Breast epithelium (tissue), 4 donors: ENCODE measurements at regions not wholly inside any gene's neighbourhood (a gene's known extent, or its start where the extent isn't known, plus 50 kb on each side); places are given as distances from the start of the nearest gene placed in this dataset.

ENCODE experiments used
- DNase-seq, 2 donors: peaks; one replicate each; pipeline ENCODE4 v3.0.0-alpha.2; 2019; ENCODE audit warnings: low spot score in 2 of 2
- H3K27ac ChIP-seq, 2 donors: fragments of 200-600 bp; sonication (generic) in 1 of 2; one replicate each; pipeline ENCODE4 v1.5.1; 2016 to 2019; ENCODE audit warnings: mild to moderate bottlenecking in 1 of 2
- H3K27me3 ChIP-seq, 2 donors: fragments of 200-600 bp; sonication (generic) in 1 of 2; one replicate each; pipeline versions ENCODE4 v1.5.1 to v1.6.0; 2017 to 2019; ENCODE audit warnings: control low read depth in 1 of 2, mild to moderate bottlenecking in 1 of 2
- H3K36me3 ChIP-seq: fragments of 200-600 bp; one replicate; pipeline ENCODE4 v1.5.1; 2019
- H3K4me1 ChIP-seq, 2 donors: fragments of 200-600 bp; sonication (generic); one replicate each; pipeline ENCODE4 v1.5.1; 2016 to 2019; ENCODE audit warnings: control low read depth in 1 of 2
- H3K4me3 ChIP-seq, 3 donors: fragments of 200-600 bp; sonication (generic); 1 replicate in 2 of 3; 2 replicates in 1 of 3; pipeline ENCODE4 v1.5.1; 2016 to 2019; ENCODE audit warnings: mild to moderate bottlenecking in 3 of 3, moderate library complexity in 2 of 3
- H3K9me3 ChIP-seq, 2 donors: fragments of 200-600 bp; sonication (generic) in 1 of 2; one replicate each; pipeline ENCODE4 v1.5.1; 2016 to 2019; ENCODE audit warnings: control low read depth in 1 of 2
- POLR2A ChIP-seq: fragments of 450-650 bp; IDR thresholded peaks from one replicate; pipeline ENCODE4 v1.6.1; 2016; ENCODE audit warnings: antibody characterized with exemption, mild to moderate bottlenecking, moderate library complexity
- POLR2AphosphoS5 ChIP-seq, 3 donors: sonication (generic); formaldehyde crosslinking; IDR thresholded peaks; one replicate each; pipeline ENCODE4 v1.6.1; 2017; ENCODE audit warnings: antibody characterized with exemption in 3 of 3
- intact Hi-C: fragments of 100-400 bp; cut with DNase I; formaldehyde crosslinking; loops from one replicate; pipeline ENCODE4 v1.15.1; 2023; ENCODE audit warnings: low total_unique reads
- TF ChIP-seq, protein P1 (sequence below), 3 donors: fragments of 450-650 bp; IDR thresholded peaks; one replicate each; pipeline ENCODE4 v1.5.1; 2016 to 2017; ENCODE audit warnings: antibody characterized with exemption in 3 of 3, mild to moderate bottlenecking in 3 of 3, moderate library complexity in 3 of 3

DNA sequence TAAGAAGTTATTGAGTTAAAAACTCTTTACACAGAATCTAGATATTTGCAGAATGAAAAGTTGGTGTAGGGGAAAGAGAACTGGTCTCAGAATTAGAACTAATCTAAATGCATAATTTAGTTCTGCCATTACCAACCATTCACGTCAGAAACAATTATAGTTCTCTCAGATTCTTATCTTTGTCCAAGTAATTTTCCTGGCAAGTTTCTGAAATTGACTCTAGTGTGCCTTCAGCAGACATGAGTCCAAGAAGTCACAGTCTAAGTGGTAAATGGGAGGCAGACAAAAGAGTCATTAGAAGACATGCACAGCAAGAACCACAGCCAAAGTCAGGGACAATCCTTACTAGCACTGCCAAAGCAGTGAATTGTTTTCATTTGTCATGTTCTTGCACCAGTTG is 1870.1 kb downstream of the LRRC4C start:
- TF ChIP-seq POLR2AphosphoS5 (IDR thresholded peaks at IDR 0.05) (no peak), POLR2A (no peak)
- TF ChIP-seq, protein P1, sequence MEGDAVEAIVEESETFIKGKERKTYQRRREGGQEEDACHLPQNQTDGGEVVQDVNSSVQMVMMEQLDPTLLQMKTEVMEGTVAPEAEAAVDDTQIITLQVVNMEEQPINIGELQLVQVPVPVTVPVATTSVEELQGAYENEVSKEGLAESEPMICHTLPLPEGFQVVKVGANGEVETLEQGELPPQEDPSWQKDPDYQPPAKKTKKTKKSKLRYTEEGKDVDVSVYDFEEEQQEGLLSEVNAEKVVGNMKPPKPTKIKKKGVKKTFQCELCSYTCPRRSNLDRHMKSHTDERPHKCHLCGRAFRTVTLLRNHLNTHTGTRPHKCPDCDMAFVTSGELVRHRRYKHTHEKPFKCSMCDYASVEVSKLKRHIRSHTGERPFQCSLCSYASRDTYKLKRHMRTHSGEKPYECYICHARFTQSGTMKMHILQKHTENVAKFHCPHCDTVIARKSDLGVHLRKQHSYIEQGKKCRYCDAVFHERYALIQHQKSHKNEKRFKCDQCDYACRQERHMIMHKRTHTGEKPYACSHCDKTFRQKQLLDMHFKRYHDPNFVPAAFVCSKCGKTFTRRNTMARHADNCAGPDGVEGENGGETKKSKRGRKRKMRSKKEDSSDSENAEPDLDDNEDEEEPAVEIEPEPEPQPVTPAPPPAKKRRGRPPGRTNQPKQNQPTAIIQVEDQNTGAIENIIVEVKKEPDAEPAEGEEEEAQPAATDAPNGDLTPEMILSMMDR (IDR thresholded peaks at IDR 0.05): no peak
- intact Hi-C loops: no loop called here
- no peak for DNase-seq
- Histone ChIP-seq H3K36me3 (no peaks in the 10 kb centered on the region), H3K9me3 (no peaks in the 10 kb centered on the region), H3K4me3 (no peak overlapping the region), H3K27me3 (no peaks in the 10 kb centered on the region), H3K4me1 (no peaks in the 10 kb centered on the region), H3K27ac (no peak overlapping the region)

DNA sequence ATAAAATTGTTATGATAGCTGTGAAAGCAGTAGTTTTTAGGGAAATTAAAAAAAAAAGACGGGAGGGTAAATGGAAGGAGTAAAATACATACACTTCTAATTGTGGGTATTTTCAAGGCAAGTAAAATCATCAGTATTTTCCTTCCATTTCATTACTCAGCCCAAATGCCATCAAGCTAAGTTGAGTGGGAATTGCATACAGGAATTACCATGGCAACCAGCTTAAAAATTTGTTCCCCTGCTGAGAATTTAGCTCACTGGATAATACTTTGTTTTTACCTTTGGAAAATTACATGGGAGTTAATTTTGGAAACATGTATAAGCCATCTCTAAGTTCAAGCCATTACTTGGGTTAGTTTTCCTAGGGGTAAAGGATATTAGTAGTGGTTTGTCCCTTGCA is 1873.4 kb downstream of the LRRC4C start:
- H3K27ac ChIP-seq: no peak overlapping the region
- H3K4me1 ChIP-seq: no peaks in the 10 kb centered on the region
- no peak overlapping the region for H3K4me3 ChIP-seq
- TF ChIP-seq, protein P1 (IDR thresholded peaks at IDR 0.05): no peak
- no peak for TF ChIP-seq POLR2AphosphoS5 (IDR thresholded peaks at IDR 0.05)
- no peaks in the 10 kb centered on the region for H3K9me3 ChIP-seq
- DNase-seq: no peak
- no peaks in the 10 kb centered on the region for H3K36me3 ChIP-seq
- intact Hi-C loops: no loop called here
- H3K27me3 ChIP-seq: no peaks in the 10 kb centered on the region

DNA sequence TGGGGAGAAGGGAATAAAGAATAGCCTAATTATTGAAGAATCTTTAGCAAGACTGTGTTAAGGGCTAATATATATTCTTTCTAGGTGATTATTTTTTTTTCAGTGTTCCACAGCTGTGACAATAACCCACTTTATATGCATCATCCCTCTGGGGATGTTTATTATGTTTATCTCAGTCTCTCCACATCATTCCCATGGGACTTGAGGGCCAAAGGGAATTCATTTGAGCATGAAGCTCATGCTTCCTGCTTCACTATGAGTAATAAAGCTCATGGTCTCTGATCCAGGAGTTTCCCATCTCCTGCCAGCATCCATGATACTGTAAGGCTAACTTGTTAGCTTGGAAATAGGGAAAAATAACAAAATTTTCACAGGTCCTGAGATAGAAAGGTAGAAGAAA is 1888.4 kb downstream of the LRRC4C start:
- no peaks in the 10 kb centered on the region for H3K4me1 ChIP-seq
- H3K4me3 ChIP-seq: no peak overlapping the region
- H3K27ac ChIP-seq: no peak overlapping the region
- no peaks in the 10 kb centered on the region for H3K36me3 ChIP-seq
- H3K9me3 ChIP-seq: peaks cover 0 to under 1% of the 10 kb centered on the region in 2 donors
- intact Hi-C loops: no loop called here
- no peak for DNase-seq
- TF ChIP-seq POLR2A (no peak), POLR2AphosphoS5 (IDR thresholded peaks at IDR 0.05) (no peak)
- TF ChIP-seq, protein P1 (IDR thresholded peaks at IDR 0.05): no peak
- no peaks in the 10 kb centered on the region for H3K27me3 ChIP-seq

DNA sequence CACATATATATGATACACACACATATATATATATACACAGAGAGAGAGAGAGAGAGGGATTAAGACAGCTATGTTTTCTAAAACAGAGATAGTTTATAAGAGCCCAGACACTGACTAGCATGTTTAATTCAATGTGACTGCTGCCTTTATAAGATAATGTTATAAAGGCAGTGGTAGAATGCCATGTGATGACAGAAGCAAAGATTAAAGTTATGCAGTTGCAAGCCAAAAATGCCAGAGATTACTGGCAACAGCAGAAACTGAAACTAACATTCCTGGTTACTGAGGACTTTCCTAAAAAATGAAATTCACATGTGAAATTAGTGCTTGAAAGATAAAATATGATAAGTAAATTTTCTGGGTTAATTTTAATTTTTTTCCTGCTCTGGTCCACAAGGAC is 1888.9 kb downstream of the LRRC4C start:
- H3K36me3 ChIP-seq: no peaks in the 10 kb centered on the region
- TF ChIP-seq POLR2A: no peak
- TF ChIP-seq POLR2AphosphoS5 (IDR thresholded peaks at IDR 0.05): no peak
- TF ChIP-seq, protein P1 (IDR thresholded peaks at IDR 0.05): no peak
- no peaks in the 10 kb centered on the region for H3K27me3 ChIP-seq
- intact Hi-C loops: no loop called here
- H3K4me1 ChIP-seq: no peaks in the 10 kb centered on the region
- peaks cover 0 to 6% of the 10 kb centered on the region in 2 donors for H3K9me3 ChIP-seq
- no peak overlapping the region for H3K4me3 ChIP-seq
- H3K27ac ChIP-seq: no peak overlapping the region
- no peak for DNase-seq

DNA sequence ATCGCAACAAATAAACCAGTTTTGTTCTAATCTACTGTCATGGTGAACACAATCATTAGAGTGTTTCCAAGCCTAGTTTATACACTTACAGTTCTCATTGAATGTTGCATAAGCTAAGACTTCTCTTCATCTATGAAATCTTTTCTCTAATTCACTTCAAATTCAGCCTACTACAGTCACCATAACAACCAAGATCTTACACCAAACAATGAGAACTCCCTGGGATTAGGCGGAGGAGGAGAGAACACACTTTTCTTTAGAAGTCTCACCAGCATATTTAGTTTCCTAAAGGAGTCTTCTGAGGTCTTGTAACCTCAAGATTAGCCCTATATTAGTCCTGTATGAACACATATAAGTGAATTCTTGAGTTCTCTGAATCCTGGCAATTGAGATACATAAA is 1889.7 kb downstream of the LRRC4C start:
- no peak for DNase-seq
- no peak overlapping the region for H3K4me3 ChIP-seq
- H3K27ac ChIP-seq: no peak overlapping the region
- no peaks in the 10 kb centered on the region for H3K4me1 ChIP-seq
- intact Hi-C loops: no loop called here
- no peaks in the 10 kb centered on the region for H3K27me3 ChIP-seq
- TF ChIP-seq POLR2A (no peak), POLR2AphosphoS5 (IDR thresholded peaks at IDR 0.05) (no peak)
- TF ChIP-seq, protein P1 (IDR thresholded peaks at IDR 0.05): no peak
- H3K36me3 ChIP-seq: no peaks in the 10 kb centered on the region
- peaks cover 0 to 8% of the 10 kb centered on the region in 2 donors for H3K9me3 ChIP-seq
